GM19452 (cell line): ENCODE measurements at regions not wholly inside any gene's neighbourhood (a gene's known extent, or its start where the extent isn't known, plus 50 kb on each side); places are given as distances from the start of the nearest gene placed in this dataset.

Source experiments
- ATAC-seq: cut with Tn5 transposase; IDR thresholded peaks from one replicate; pipeline ENCODE4 v1.9.1; 2021; ENCODE audit not compliant: unreplicated experiment

- no peak for ATAC-seq
Observed at GRCh38 chr20:11267762-11268335, 594.0 kb upstream of the JAG1 start.

- ATAC-seq, result no peak
Observed at GRCh38 chr20:11270566-11270965, 596.8 kb upstream of the JAG1 start.

- ATAC-seq, result no peak
Observed at GRCh38 chr20:11271319-11271718, 597.5 kb upstream of the JAG1 start.

GRCh38 chr20:11271920-11272594 is 598.3 kb upstream of the JAG1 start:
- ATAC-seq, result no peak

GRCh38 chr20:11274141-11274594 is 600.4 kb upstream of the JAG1 start:
- no peak for ATAC-seq

- ATAC-seq, result no peak
Observed at GRCh38 chr20:11275740-11276139, 601.9 kb upstream of the JAG1 start.

GRCh38 chr20:11277170-11277569 is 603.4 kb upstream of the JAG1 start:
- no peak for ATAC-seq

GRCh38 chr20:11277858-11278257 is 604.1 kb upstream of the JAG1 start:
- no peak for ATAC-seq

- no peak for ATAC-seq
Observed at GRCh38 chr20:11278461-11278860, 604.7 kb upstream of the JAG1 start.

- ATAC-seq, result no peak
Observed at GRCh38 chr20:11281240-11281639, 607.4 kb upstream of the JAG1 start.

- no peak for ATAC-seq
Observed at GRCh38 chr20:11281768-11282167, 608.0 kb upstream of the JAG1 start.

GRCh38 chr20:11287126-11287525 is 613.3 kb upstream of the JAG1 start:
- no peak for ATAC-seq

GRCh38 chr20:11296221-11296620 is 621.5 kb upstream of the BTBD3 start:
- ATAC-seq, result no peak

GRCh38 chr20:11296951-11297350 is 620.7 kb upstream of the BTBD3 start:
- ATAC-seq, result no peak

- no peak for ATAC-seq
Observed at GRCh38 chr20:11301699-11302098, 616.0 kb upstream of the BTBD3 start.

- no peak for ATAC-seq
Observed at GRCh38 chr20:11302436-11302835, 615.3 kb upstream of the BTBD3 start.

- no peak for ATAC-seq
Observed at GRCh38 chr20:11304795-11305194, 612.9 kb upstream of the BTBD3 start.

- ATAC-seq, result no peak
Observed at GRCh38 chr20:11305406-11305805, 612.3 kb upstream of the BTBD3 start.

- no peak for ATAC-seq
Observed at GRCh38 chr20:11311659-11312224, 606.0 kb upstream of the BTBD3 start.

- ATAC-seq, result no peak
Observed at GRCh38 chr20:11315525-11315924, 602.2 kb upstream of the BTBD3 start.

- no peak for ATAC-seq
Observed at GRCh38 chr20:11316244-11316643, 601.4 kb upstream of the BTBD3 start.

GRCh38 chr20:11320033-11320432 is 597.7 kb upstream of the BTBD3 start:
- ATAC-seq, result no peak

GRCh38 chr20:11323816-11324215 is 593.9 kb upstream of the BTBD3 start:
- no peak for ATAC-seq
